HepG2 (cell line): ENCODE measurements at regions not wholly inside any gene's neighbourhood (a gene's known extent, or its start where the extent isn't known, plus 50 kb on each side); places are given as distances from the start of the nearest gene placed in this dataset.

ENCODE experiments used
- EED ChIP-seq: sonication (generic); formaldehyde crosslinking; IDR thresholded peaks from 2 replicates; pipeline ENCODE4 v1.5.0; 2020; ENCODE audit warnings: mild to moderate bottlenecking, missing genetic modification reagents
- ETS1 ChIP-seq: sonication (generic); formaldehyde crosslinking; IDR thresholded peaks from 2 replicates; pipeline ENCODE4 v1.4.0; 2020; ENCODE audit warnings: missing genetic modification reagents
- GABPA ChIP-seq, 2 experiments: IDR thresholded peaks; 2 replicates each; pipeline ENCODE4 v1.6.1; 2011 to 2016; ENCODE audit warnings: low read depth in 2 of 2, low read length in 1 of 2, missing biosample characterization in 1 of 2, missing genetic modification characterization in 1 of 2
- KLF13 ChIP-seq: sonication (generic); formaldehyde crosslinking; IDR thresholded peaks from 2 replicates; pipeline ENCODE4 v1.4.0; 2020; ENCODE audit warnings: mild to moderate bottlenecking, missing genetic modification reagents
- MBD4 ChIP-seq: IDR thresholded peaks from 2 replicates; pipeline ENCODE4 v1.6.1; 2012; ENCODE audit warnings: low read length, inconsistent platforms, borderline replicate concordance
- PPARG ChIP-seq: conservative IDR thresholded peaks from 2 replicates; pipeline ENCODE4 v1.6.1; 2016; ENCODE audit warnings: missing biosample characterization, missing genetic modification reagents
- SMAD1 ChIP-seq: sonication (generic); formaldehyde crosslinking; IDR thresholded peaks from 2 replicates; pipeline ENCODE4 v1.4.0; 2020; ENCODE audit warnings: missing genetic modification reagents, low read depth, mild to moderate bottlenecking, borderline replicate concordance
- SYNCRIP ChIP-seq: fragments of 200-400 bp; formaldehyde crosslinking; IDR thresholded peaks from 2 replicates; pipeline ENCODE4 v1.6.1; 2018; ENCODE audit warnings: mild to moderate bottlenecking, low read depth, low read length; ENCODE audit not compliant: insufficient read depth
- ZNF430 ChIP-seq: sonication (generic); formaldehyde crosslinking; IDR thresholded peaks from 2 replicates; pipeline ENCODE4 v1.9.0; 2021; ENCODE audit warnings: mild to moderate bottlenecking, missing genetic modification reagents
- ZNF609 ChIP-seq: sonication (generic); formaldehyde crosslinking; IDR thresholded peaks from 2 replicates; pipeline ENCODE4 v1.4.0; 2020; ENCODE audit warnings: mild to moderate bottlenecking, missing genetic modification reagents, borderline replicate concordance
- ZNF704 ChIP-seq: sonication (generic); formaldehyde crosslinking; IDR thresholded peaks from 2 replicates; pipeline ENCODE4 v1.8.1; 2023; ENCODE audit warnings: mild to moderate bottlenecking, inconsistent platforms, moderate library complexity, missing genetic modification reagents, borderline replicate concordance
- ZNF781 ChIP-seq: sonication (generic); formaldehyde crosslinking; IDR thresholded peaks from 2 replicates; pipeline ENCODE4 v1.5.1; 2020; ENCODE audit warnings: borderline replicate concordance, mild to moderate bottlenecking, missing genetic modification reagents; ENCODE audit errors: not compliant biosample characterization
- TF ChIP-seq, protein P1 (sequence below): sonication (generic); formaldehyde crosslinking; IDR thresholded peaks from 2 replicates; pipeline ENCODE4 v1.5.0; 2020; ENCODE audit warnings: mild to moderate bottlenecking, missing genetic modification reagents, borderline replicate concordance

DNA sequence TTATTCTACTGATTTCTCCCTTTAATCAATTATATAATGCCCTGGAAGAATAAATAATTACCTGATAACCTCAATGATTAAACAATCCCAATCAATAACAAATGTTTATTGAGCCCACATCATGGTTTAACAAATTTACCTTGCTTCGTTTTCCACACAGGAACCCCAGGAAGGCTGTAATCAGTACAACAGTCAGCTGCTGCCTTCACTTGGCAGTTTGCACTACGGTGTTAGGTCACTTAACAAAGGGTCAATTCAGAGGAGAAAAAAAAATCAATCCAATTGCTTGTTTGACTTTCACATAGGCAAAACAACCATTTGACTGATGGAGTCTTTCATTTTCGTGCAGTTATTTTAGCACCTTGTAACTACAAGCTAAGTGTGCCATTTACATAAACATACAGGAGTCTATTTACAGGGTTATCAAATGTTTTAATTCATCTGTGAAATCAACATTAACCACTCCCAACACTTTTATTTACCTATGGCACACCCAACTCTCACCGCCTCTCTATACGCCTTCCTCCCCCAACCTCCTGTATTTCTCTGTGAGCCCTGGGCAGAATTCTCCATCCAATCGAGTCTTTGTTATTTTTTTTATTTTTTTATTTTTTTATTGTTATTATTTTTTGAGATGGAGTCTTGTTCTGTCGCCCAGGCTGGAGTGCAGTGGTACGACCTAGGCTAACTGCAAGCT lies 140.4 kb upstream of the TAB2 start (continued):
- TF ChIP-seq ZNF704 (CRISPR knock-in tag) (no peak), ETS1 (CRISPR knock-in tag) (no peak), SYNCRIP (no peak), EED (CRISPR knock-in tag) (no peak), ZNF609 (CRISPR knock-in tag) (peak; percentile 100), GABPA (IDR thresholded peaks at IDR 0.05; ENCODE audit: low read depth, low read length) (no peak), GABPA (CRISPR knock-in tag; IDR thresholded peaks at IDR 0.05; ENCODE audit: low read depth) (no peak), MBD4 (peak; percentile 86), SMAD1 (CRISPR knock-in tag) (no peak), PPARG (peak; percentile 92), KLF13 (CRISPR knock-in tag) (no peak), ZNF781 (CRISPR knock-in tag) (no peak), ZNF430 (0 out of 2 replicates have a peak, but pooled peaks have one; percentile 61)
- TF ChIP-seq, protein P1, sequence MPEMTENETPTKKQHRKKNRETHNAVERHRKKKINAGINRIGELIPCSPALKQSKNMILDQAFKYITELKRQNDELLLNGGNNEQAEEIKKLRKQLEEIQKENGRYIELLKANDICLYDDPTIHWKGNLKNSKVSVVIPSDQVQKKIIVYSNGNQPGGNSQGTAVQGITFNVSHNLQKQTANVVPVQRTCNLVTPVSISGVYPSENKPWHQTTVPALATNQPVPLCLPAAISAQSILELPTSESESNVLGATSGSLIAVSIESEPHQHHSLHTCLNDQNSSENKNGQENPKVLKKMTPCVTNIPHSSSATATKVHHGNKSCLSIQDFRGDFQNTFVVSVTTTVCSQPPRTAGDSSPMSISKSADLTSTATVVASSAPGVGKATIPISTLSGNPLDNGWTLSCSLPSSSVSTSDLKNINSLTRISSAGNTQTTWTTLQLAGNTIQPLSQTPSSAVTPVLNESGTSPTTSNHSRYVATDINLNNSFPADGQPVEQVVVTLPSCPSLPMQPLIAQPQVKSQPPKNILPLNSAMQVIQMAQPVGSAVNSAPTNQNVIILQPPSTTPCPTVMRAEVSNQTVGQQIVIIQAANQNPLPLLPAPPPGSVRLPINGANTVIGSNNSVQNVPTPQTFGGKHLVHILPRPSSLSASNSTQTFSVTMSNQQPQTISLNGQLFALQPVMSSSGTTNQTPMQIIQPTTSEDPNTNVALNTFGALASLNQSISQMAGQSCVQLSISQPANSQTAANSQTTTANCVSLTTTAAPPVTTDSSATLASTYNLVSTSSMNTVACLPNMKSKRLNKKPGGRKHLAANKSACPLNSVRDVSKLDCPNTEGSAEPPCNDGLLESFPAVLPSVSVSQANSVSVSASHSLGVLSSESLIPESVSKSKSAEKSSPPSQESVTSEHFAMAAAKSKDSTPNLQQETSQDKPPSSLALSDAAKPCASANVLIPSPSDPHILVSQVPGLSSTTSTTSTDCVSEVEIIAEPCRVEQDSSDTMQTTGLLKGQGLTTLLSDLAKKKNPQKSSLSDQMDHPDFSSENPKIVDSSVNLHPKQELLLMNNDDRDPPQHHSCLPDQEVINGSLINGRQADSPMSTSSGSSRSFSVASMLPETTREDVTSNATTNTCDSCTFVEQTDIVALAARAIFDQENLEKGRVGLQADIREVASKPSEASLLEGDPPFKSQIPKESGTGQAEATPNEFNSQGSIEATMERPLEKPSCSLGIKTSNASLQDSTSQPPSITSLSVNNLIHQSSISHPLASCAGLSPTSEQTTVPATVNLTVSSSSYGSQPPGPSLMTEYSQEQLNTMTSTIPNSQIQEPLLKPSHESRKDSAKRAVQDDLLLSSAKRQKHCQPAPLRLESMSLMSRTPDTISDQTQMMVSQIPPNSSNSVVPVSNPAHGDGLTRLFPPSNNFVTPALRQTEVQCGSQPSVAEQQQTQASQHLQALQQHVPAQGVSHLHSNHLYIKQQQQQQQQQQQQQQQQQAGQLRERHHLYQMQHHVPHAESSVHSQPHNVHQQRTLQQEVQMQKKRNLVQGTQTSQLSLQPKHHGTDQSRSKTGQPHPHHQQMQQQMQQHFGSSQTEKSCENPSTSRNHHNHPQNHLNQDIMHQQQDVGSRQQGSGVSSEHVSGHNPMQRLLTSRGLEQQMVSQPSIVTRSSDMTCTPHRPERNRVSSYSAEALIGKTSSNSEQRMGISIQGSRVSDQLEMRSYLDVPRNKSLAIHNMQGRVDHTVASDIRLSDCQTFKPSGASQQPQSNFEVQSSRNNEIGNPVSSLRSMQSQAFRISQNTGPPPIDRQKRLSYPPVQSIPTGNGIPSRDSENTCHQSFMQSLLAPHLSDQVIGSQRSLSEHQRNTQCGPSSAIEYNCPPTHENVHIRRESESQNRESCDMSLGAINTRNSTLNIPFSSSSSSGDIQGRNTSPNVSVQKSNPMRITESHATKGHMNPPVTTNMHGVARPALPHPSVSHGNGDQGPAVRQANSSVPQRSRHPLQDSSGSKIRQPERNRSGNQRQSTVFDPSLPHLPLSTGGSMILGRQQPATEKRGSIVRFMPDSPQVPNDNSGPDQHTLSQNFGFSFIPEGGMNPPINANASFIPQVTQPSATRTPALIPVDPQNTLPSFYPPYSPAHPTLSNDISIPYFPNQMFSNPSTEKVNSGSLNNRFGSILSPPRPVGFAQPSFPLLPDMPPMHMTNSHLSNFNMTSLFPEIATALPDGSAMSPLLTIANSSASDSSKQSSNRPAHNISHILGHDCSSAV (CRISPR knock-in tag), result no peak
